Adrenal gland (tissue), 5 donors: ENCODE measurements at regions not wholly inside any gene's neighbourhood (a gene's known extent, or its start where the extent isn't known, plus 50 kb on each side); places are given as distances from the start of the nearest gene placed in this dataset.

Experiments
- POLR2A ChIP-seq, 2 donors: fragments of 450-650 bp; IDR thresholded peaks; one replicate each; pipeline ENCODE4 v1.6.1; 2017; ENCODE audit warnings: antibody characterized with exemption in 2 of 2, mild to moderate bottlenecking in 2 of 2, moderate library complexity in 1 of 2
- TF ChIP-seq, protein P1 (sequence below), 6 experiments: fragments of 450-650 bp in 4 of 6; fragments of 200-600 bp in 2 of 6; sonication (generic) in 1 of 6; IDR thresholded peaks; 1 replicate in 5 of 6; 2 replicates in 1 of 6; pipeline versions ENCODE4 v1.5.1 to v1.8.0; 2016 to 2021; ENCODE audit warnings: antibody characterized with exemption in 6 of 6, mild to moderate bottlenecking in 2 of 6, moderate library complexity in 1 of 6
- donor health status: DM: no; HTN: no; CAD: no.

DNA sequence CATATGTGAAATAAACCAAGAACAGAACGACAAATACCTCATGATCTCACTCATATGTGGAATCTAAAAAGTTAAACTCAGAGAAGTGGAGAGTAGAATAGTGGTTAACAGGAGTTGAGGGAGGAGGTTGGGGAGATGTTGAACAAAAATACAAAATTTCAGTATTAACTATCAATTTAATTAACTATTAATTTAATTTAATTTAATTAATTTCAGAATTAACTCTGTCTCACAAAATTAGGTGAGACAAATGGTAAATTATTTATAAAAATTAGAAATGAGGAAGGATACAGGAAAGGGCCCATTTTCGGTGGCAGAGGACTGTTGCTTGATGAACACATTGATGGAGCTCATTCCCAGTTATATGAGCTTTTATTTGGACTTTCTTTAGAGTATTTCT lies 166.0 kb upstream of the FAM83B start:
- no peak for TF ChIP-seq POLR2A (IDR thresholded peaks at IDR 0.05)
- TF ChIP-seq, protein P1, sequence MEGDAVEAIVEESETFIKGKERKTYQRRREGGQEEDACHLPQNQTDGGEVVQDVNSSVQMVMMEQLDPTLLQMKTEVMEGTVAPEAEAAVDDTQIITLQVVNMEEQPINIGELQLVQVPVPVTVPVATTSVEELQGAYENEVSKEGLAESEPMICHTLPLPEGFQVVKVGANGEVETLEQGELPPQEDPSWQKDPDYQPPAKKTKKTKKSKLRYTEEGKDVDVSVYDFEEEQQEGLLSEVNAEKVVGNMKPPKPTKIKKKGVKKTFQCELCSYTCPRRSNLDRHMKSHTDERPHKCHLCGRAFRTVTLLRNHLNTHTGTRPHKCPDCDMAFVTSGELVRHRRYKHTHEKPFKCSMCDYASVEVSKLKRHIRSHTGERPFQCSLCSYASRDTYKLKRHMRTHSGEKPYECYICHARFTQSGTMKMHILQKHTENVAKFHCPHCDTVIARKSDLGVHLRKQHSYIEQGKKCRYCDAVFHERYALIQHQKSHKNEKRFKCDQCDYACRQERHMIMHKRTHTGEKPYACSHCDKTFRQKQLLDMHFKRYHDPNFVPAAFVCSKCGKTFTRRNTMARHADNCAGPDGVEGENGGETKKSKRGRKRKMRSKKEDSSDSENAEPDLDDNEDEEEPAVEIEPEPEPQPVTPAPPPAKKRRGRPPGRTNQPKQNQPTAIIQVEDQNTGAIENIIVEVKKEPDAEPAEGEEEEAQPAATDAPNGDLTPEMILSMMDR (IDR thresholded peaks at IDR 0.05), result no peak
